K562 (cell line): ENCODE measurements at regions not wholly inside any gene's neighbourhood (a gene's known extent, or its start where the extent isn't known, plus 50 kb on each side); places are given as distances from the start of the nearest gene placed in this dataset.

Source experiments
- CHCHD3 ChIP-seq: fragments of 250-450 bp; sonication (Bioruptor Pico); IDR thresholded peaks from 2 replicates; pipeline ENCODE4 v2.1.2; 2022; ENCODE audit warnings: mild to moderate bottlenecking
- DIDO1 ChIP-seq: fragments of 450-650 bp; IDR thresholded peaks from 2 replicates; pipeline ENCODE4 v1.6.1; 2016; ENCODE audit warnings: low read depth, missing biosample characterization, missing genetic modification characterization
- DPF2 ChIP-seq: fragments of 450-650 bp; IDR thresholded peaks from 2 replicates; pipeline ENCODE4 v1.6.1; 2016
- KLF6 ChIP-seq: fragments of 250-450 bp; sonication (Bioruptor Pico); IDR thresholded peaks from 2 replicates; pipeline ENCODE4 v1.4.0; 2020; ENCODE audit warnings: mild to moderate bottlenecking, moderate library complexity, borderline replicate concordance
- MAFG ChIP-seq: fragments of 450-650 bp; conservative IDR thresholded peaks from 2 replicates; pipeline ENCODE4 v1.6.1; 2016; ENCODE audit warnings: missing genetic modification characterization, missing compliant biosample characterization
- MAX ChIP-seq: sonication (generic); formaldehyde crosslinking; IDR thresholded peaks from 2 replicates; pipeline ENCODE4 v1.9.0; 2022; ENCODE audit warnings: mild to moderate bottlenecking, missing genetic modification reagents
- MYBL2 ChIP-seq, 2 experiments: fragments of 450-650 bp in 1 of 2; sonication (generic) in 1 of 2; formaldehyde crosslinking in 1 of 2; IDR thresholded peaks; 2 replicates each; pipeline versions ENCODE4 v1.6.1 to v1.8.1; 2017 to 2022; ENCODE audit warnings: borderline replicate concordance in 1 of 2, inconsistent platforms in 1 of 2, low read depth in 1 of 2, mild to moderate bottlenecking in 1 of 2, missing genetic modification reagents in 1 of 2, moderate library complexity in 1 of 2
- SMC3 ChIP-seq: conservative IDR thresholded peaks from 2 replicates; pipeline ENCODE4 v1.6.1; 2011; ENCODE audit warnings: low read depth, low read length, improper control_type of control experiment; ENCODE audit not compliant: insufficient read depth
- SNRNP70 ChIP-seq: fragments of 200-400 bp; formaldehyde crosslinking; optimal IDR thresholded peaks from 2 replicates; pipeline ENCODE3; 2017; ENCODE audit warnings: low read depth, low read length
- ZBTB2 ChIP-seq: fragments of 450-650 bp; IDR thresholded peaks from 2 replicates; pipeline ENCODE4 v1.6.1; 2016; ENCODE audit warnings: antibody characterized with exemption
- ZFPM2 ChIP-seq: fragments of 250-450 bp; sonication (Bioruptor Pico); IDR thresholded peaks from 2 replicates; pipeline ENCODE4 v1.5.1; 2022; ENCODE audit warnings: mild to moderate bottlenecking
- TF ChIP-seq, protein P1 (sequence below): fragments of 450-650 bp; IDR thresholded peaks from 2 replicates; pipeline ENCODE4 v1.6.1; 2017; ENCODE audit warnings: antibody characterized with exemption, mild to moderate bottlenecking
- TF ChIP-seq, protein P2 (sequence below), 2 experiments: fragments of 450-650 bp; IDR thresholded peaks; 2 replicates each; pipeline ENCODE4 v1.6.1; 2016
- TF ChIP-seq, protein P3 (sequence below): sonication (generic); formaldehyde crosslinking; IDR thresholded peaks from 2 replicates; pipeline ENCODE4 v1.8.1; 2022; ENCODE audit warnings: missing genetic modification reagents

GRCh38 chr2:59233920-59234319 is 992.8 kb upstream of the FANCL start (continued):
- TF ChIP-seq MYBL2 (IDR thresholded peaks at IDR 0.05; ENCODE audit: low read depth) (no peak), MYBL2 (CRISPR knock-in tag; IDR thresholded peaks at IDR 0.05; ENCODE audit: borderline replicate concordance) (no peak), DIDO1 (tag) (no peak), SNRNP70 (no peak), ZBTB2 (no peak), KLF6 (CRISPR knock-in tag) (no peak), MAX (no peak), MAFG (tag) (no peak), SMC3 (no peak), DPF2 (no peak), ZFPM2 (CRISPR knock-in tag) (no peak), CHCHD3 (CRISPR knock-in tag) (no peak)
- TF ChIP-seq, protein P1, sequence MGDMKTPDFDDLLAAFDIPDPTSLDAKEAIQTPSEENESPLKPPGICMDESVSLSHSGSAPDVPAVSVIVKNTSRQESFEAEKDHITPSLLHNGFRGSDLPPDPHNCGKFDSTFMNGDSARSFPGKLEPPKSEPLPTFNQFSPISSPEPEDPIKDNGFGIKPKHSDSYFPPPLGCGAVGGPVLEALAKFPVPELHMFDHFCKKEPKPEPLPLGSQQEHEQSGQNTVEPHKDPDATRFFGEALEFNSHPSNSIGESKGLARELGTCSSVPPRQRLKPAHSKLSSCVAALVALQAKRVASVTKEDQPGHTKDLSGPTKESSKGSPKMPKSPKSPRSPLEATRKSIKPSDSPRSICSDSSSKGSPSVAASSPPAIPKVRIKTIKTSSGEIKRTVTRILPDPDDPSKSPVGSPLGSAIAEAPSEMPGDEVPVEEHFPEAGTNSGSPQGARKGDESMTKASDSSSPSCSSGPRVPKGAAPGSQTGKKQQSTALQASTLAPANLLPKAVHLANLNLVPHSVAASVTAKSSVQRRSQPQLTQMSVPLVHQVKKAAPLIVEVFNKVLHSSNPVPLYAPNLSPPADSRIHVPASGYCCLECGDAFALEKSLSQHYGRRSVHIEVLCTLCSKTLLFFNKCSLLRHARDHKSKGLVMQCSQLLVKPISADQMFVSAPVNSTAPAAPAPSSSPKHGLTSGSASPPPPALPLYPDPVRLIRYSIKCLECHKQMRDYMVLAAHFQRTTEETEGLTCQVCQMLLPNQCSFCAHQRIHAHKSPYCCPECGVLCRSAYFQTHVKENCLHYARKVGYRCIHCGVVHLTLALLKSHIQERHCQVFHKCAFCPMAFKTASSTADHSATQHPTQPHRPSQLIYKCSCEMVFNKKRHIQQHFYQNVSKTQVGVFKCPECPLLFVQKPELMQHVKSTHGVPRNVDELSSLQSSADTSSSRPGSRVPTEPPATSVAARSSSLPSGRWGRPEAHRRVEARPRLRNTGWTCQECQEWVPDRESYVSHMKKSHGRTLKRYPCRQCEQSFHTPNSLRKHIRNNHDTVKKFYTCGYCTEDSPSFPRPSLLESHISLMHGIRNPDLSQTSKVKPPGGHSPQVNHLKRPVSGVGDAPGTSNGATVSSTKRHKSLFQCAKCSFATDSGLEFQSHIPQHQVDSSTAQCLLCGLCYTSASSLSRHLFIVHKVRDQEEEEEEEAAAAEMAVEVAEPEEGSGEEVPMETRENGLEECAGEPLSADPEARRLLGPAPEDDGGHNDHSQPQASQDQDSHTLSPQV = no peak
- TF ChIP-seq, protein P2, sequence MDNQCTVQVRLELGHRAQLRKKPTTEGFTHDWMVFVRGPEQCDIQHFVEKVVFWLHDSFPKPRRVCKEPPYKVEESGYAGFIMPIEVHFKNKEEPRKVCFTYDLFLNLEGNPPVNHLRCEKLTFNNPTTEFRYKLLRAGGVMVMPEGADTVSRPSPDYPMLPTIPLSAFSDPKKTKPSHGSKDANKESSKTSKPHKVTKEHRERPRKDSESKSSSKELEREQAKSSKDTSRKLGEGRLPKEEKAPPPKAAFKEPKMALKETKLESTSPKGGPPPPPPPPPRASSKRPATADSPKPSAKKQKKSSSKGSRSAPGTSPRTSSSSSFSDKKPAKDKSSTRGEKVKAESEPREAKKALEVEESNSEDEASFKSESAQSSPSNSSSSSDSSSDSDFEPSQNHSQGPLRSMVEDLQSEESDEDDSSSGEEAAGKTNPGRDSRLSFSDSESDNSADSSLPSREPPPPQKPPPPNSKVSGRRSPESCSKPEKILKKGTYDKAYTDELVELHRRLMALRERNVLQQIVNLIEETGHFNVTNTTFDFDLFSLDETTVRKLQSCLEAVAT (IDR thresholded peaks at IDR 0.05) = no peak
- TF ChIP-seq, protein P3, sequence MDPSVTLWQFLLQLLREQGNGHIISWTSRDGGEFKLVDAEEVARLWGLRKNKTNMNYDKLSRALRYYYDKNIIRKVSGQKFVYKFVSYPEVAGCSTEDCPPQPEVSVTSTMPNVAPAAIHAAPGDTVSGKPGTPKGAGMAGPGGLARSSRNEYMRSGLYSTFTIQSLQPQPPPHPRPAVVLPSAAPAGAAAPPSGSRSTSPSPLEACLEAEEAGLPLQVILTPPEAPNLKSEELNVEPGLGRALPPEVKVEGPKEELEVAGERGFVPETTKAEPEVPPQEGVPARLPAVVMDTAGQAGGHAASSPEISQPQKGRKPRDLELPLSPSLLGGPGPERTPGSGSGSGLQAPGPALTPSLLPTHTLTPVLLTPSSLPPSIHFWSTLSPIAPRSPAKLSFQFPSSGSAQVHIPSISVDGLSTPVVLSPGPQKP (CRISPR knock-in tag) = no peak
